Glomerular endothelial cell (primary cell): ENCODE measurements at regions not wholly inside any gene's neighbourhood (a gene's known extent, or its start where the extent isn't known, plus 50 kb on each side); places are given as distances from the start of the nearest gene placed in this dataset.
"Not testable (repeated sequence)": the region's sequence is repeated elsewhere in the genome, so short reads cannot be mapped to it uniquely, and the experiment has no call there.

Experiments used
- DNase-seq: peaks from one replicate; pipeline ENCODE4 v3.0.0-alpha.2; 2011; ENCODE audit warnings: low read depth, low spot score; ENCODE audit errors: extremely low read depth

- no peak for DNase-seq
Measured at GRCh38 chr11:10975287-10975721, 117.5 kb upstream of the ZBED5 start.

DNA sequence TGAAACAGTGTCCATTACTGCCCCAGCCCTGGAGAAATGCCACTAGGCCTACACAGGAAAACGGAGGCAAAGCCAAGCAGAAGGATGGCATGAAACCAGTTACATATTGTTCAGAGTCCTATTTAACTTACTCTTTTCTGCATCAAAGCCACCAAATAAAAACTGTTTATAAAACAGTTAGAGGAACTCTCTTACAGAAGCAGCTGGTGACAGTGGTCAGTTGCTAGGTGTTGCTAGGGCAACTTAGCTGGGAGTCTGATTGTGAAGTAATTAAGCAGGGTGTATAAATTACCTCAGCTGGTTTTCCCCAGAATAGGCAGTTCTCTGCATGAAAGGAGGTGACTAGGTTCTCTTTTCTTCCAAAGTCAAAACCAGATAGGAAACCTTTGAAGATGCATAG, 115.6 kb upstream of the ZBED5 start:
- no peak for DNase-seq

GRCh38 chr11:10970926-10971325, 113.1 kb upstream of the ZBED5 start:
- DNase-seq = no peak

DNA sequence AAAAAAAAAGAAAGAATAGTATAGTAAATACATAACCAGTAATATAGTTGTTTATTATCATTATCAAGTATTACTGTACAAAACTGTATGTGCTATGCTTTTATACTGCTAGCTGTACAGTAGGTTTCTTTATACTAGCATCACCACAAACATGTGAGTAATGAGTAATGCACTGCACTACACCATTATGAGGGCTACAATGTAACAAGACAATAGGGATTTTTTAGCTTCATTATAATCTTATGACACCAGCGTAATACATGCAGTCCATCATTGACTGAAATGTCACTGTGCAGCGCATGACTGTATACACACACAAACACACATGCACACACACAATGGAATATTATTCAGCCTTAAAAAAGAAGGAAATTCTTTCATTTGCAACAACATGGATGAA, 111.5 kb upstream of the ZBED5 start:
- DNase-seq = no peak

GRCh38 chr11:10956884-10957283, 99.0 kb upstream of the ZBED5 start:
- DNase-seq = not testable (repeated sequence)

DNA sequence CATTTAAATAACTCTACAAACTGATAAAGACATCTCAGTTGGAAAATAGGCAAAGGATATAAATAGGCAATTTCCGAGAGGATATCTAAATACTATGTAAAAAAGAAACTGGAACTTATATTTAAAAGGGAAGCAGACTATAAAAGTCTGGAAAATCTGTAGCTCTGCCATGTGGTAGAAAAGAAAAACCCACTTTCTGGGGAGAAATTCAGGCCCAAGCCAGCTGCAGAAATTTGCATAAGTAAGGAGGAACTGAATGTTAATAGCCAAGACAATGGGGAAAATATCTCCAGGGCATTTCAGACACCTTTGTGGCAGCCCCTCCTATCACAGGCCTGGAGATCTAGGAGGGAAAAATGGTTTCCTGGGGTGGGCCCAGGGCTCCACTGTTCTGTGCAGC, 97.8 kb upstream of the ZBED5 start:
- no peak for DNase-seq

- no peak for DNase-seq
Measured at GRCh38 chr11:10954184-10954583, 96.3 kb upstream of the ZBED5 start.

GRCh38 chr11:10952872-10953271, 95.0 kb upstream of the ZBED5 start:
- no peak for DNase-seq

- not testable (repeated sequence) for DNase-seq
Measured at GRCh38 chr11:10947935-10948334, 90.1 kb upstream of the ZBED5 start.

DNA sequence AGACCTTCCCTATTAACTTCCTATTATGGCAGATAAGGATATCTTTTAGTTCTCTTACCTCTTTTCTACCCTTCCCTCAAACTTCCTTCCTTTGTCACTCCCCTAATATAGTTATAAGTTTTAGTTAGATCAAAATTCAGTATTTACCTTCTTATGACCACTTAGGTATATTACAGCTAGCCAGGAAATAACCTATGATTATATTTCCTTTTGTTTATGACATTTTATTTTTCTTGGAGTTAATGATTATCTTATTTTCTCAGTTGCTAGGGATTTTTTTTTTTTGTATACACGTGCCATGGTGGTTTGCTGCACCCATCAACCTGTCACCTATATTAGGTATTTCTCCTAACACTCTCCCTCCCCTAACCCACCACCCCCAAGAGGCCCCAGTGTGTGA, 88.2 kb upstream of the ZBED5 start:
- no peak for DNase-seq

DNA sequence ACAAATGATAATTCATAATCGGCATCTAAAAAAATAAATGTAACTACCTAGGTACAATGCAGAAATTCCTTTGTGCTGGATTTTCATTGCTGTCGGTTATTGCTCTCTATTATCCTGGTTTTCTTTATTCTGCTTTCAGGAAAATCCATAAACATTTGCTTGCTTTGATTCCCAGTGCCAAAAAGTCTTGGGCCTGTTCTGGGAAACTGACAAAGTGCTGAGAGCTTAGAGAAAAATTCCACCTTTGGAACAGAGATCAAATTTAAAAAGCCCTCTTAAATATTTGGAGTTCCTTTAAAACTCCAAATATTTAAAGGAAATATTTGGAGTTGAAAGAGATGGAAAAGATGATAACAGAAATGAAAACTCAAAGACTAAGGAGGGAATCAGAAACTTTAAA, 87.3 kb upstream of the ZBED5 start:
- no peak for DNase-seq

DNA sequence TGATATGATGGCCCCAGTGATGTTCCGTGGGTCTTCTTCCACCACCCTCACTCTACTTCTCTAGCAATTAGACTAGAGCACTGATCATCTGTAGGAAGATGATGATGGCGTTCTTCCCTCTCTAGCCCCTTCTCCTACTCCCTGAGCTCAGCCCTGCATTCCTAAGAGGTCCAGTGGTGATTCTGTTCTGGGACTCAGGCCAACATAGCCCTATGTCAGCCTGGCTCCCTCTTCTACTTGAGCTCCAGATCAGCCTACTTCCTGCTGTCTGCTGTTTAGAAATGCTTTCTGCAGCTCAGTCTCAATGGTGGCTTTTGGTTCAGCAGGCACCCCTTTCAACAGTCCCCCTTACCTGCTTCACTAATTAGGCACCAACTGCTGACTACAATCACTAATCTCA, 86.1 kb upstream of the ZBED5 start:
- no peak for DNase-seq

GRCh38 chr11:10942620-10943019, 84.8 kb upstream of the ZBED5 start:
- DNase-seq = no peak

GRCh38 chr11:10941871-10942270, 84.0 kb upstream of the ZBED5 start:
- no peak for DNase-seq

- no peak for DNase-seq
Measured at GRCh38 chr11:10941414-10941813, 83.6 kb upstream of the ZBED5 start.

GRCh38 chr11:10938650-10939387, 81.0 kb upstream of the ZBED5 start:
- DNase-seq = no peak

DNA sequence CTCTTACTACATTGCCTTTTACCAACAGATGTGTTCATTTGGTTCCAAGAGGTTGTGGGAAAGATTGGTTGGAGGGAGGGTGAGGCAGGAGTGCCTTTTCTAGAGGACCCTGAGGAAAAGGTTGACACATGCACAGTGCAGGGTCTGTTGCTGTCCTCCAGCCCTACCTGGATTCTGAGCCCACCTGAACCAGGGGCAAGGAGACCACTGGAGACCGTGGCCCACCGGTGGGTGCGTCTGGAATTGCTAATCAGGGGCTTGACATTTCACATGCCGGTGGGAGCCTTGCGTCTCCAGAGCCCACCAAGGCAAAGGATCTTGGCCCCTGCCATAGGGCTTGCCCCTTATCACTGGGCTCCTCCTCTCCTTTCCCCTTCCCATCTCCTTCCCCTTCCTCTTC, 80.4 kb upstream of the ZBED5 start:
- DNase-seq = no peak

- DNase-seq = no peak
Measured at GRCh38 chr11:10937385-10937771, 79.5 kb upstream of the ZBED5 start.

- DNase-seq = no peak
Measured at GRCh38 chr11:10936626-10937384, 79.0 kb upstream of the ZBED5 start.

DNA sequence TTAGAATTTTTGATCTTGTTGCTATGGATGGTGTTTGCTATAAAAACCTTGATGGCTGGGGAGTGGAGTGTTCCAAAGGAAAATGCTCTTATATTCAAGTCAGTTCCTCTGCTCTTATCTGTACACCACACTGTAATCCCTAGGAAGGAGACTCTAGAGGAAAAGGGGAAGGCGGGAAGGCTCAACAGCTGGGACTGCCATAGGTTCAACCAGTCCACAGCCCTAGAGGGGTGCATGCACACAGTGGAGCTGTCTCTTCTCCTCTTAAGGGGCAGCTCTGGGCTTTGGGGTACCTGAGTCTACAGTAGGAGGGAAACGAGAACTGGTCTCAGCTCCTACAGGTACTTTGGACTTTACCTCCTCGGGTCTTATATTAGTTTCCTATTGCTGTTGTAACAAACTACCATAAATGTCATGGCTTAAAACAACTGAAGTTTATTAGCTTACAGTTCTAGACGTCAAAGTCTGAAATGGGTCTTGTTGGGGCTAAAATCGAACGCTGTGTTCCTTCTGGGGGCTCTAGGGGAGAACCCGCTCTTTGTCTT, 77.2 kb upstream of the ZBED5 start:
- no peak for DNase-seq

DNA sequence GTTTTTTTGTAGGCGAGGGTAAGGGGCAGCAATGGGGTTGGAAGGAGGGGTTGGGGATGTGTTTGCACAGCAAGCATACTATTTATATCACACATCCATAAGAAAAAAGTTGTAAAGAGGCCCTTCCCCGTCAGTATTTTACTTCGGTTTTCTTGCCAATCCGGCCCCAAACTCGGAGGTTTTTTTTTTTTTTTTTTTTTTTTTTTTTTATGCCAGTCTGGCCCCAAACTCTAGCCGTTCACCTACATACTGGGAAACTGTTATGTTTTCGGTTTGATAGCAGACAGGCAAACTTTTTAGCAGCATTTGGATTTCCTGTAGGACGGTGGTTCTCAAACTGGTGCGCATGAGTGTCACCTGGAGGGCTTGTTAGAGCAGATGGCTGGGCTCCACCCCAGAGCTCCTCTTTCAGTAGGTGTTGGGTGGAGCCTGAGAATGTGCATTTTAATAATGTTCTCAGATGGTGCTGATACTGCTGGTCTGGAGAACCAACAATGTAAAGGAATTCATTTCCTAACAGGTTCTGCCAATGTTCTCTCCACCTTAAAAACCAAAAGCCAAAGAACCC, 76.5 kb upstream of the ZBED5 start:
- DNase-seq = no peak
